Stimulated activated CD4-positive, alpha-beta T cell treated with anti-CD3 and anti-CD28 coated beads, Interleukin-4, amount 100 ng/mL, for 24 hours (primary cell): ENCODE measurements at regions not wholly inside any gene's neighbourhood (a gene's known extent, or its start where the extent isn't known, plus 50 kb on each side); places are given as distances from the start of the nearest gene placed in this dataset.
"Not testable (repeated sequence)": the region's sequence is repeated elsewhere in the genome, so short reads cannot be mapped to it uniquely, and the experiment has no call there.

Experiments
- DNase-seq: peaks from one replicate; pipeline ENCODE4 v3.0.0-alpha.2; 2020

- not testable (repeated sequence) for DNase-seq
Measured at GRCh38 chr4:56134834-56135233, 186.1 kb downstream of the CEP135 start.

- no peak for DNase-seq
Measured at GRCh38 chr4:56134266-56134665, 185.5 kb downstream of the CEP135 start.

GRCh38 chr4:56132835-56133234 lies 184.1 kb downstream of the CEP135 start:
- DNase-seq, result no peak

- not testable (repeated sequence) for DNase-seq
Measured at GRCh38 chr4:56132188-56132587, 183.4 kb downstream of the CEP135 start.

GRCh38 chr4:56130606-56131155 lies 181.9 kb downstream of the CEP135 start:
- DNase-seq, result no peak

GRCh38 chr4:56129431-56129861 lies 180.7 kb downstream of the CEP135 start:
- peak; percentile 4 for DNase-seq

- DNase-seq, result no peak
Measured at GRCh38 chr4:56128213-56128612, 179.5 kb downstream of the CEP135 start.

- DNase-seq, result no peak
Measured at GRCh38 chr4:56127716-56128115, 179.0 kb downstream of the CEP135 start.

GRCh38 chr4:56123547-56123946 lies 174.8 kb downstream of the CEP135 start:
- no peak for DNase-seq

- no peak for DNase-seq
Measured at GRCh38 chr4:56123051-56123450, 174.3 kb downstream of the CEP135 start.

- DNase-seq, result no peak
Measured at GRCh38 chr4:56118845-56119244, 170.1 kb downstream of the CEP135 start.

- no peak for DNase-seq
Measured at GRCh38 chr4:56118055-56118454, 169.3 kb downstream of the CEP135 start.

- DNase-seq, result no peak
Measured at GRCh38 chr4:56115898-56116297, 167.2 kb downstream of the CEP135 start.

GRCh38 chr4:56112377-56112776 lies 163.6 kb downstream of the CEP135 start:
- DNase-seq, result no peak

- no peak for DNase-seq
Measured at GRCh38 chr4:56106180-56107147, 157.7 kb downstream of the CEP135 start.

GRCh38 chr4:56104188-56104587 lies 155.4 kb downstream of the CEP135 start:
- DNase-seq, result no peak

GRCh38 chr4:56102601-56103000 lies 153.9 kb downstream of the CEP135 start:
- no peak for DNase-seq

GRCh38 chr4:56099378-56099786 lies 150.6 kb downstream of the CEP135 start:
- DNase-seq, result no peak

- DNase-seq, result no peak
Measured at GRCh38 chr4:56093576-56093975, 144.8 kb downstream of the CEP135 start.

- DNase-seq, result no peak
Measured at GRCh38 chr4:56092540-56092939, 143.8 kb downstream of the CEP135 start.

- DNase-seq, result no peak
Measured at GRCh38 chr4:56086561-56086960, 137.8 kb downstream of the CEP135 start.

GRCh38 chr4:56086073-56086541 lies 137.4 kb downstream of the CEP135 start:
- no peak for DNase-seq

GRCh38 chr4:56085275-56085674 lies 136.5 kb downstream of the CEP135 start:
- DNase-seq, result no peak

- DNase-seq, result no peak
Measured at GRCh38 chr4:56084851-56085250, 136.1 kb downstream of the CEP135 start.
